H1 (cell line): ENCODE measurements at regions not wholly inside any gene's neighbourhood (a gene's known extent, or its start where the extent isn't known, plus 50 kb on each side); places are given as distances from the start of the nearest gene placed in this dataset.
A peak's percentile ranks its signal among the peaks of the same experiment; 100 is the strongest.

ENCODE experiments used
- CTCF ChIA-PET: fragments of 300-600 bp; sonication (Branson Sonifier 250); formaldehyde crosslinking; loops from one replicate; lab custom pipeline; 2021; ENCODE audit not compliant: partially characterized antibody; lab: Charles Lee
- POLR2A ChIA-PET: fragments of 300-600 bp; sonication (Branson Sonifier 250); formaldehyde crosslinking; loops from one replicate; lab custom pipeline; 2021; ENCODE audit warnings: inconsistent platforms; ENCODE audit not compliant: partially characterized antibody; lab: Charles Lee
- DNase-seq, 2 experiments: peaks; one replicate each; pipeline versions ENCODE4 v3.0.0 to v3.0.0-alpha.2; 2010 to 2022; ENCODE audit warnings: low spot score in 2 of 2, low read depth in 1 of 2, mixed read lengths in 1 of 2
- FAIRE-seq: peaks from 2 replicates; lab custom pipeline; 2011; peaks lifted over from hg19 to GRCh38; lab: Jason Lieb, UNC
- H2AFZ ChIP-seq: 2 replicates; pipeline ENCODE4 v1.8.1; 2012; ENCODE audit warnings: low read length, inconsistent platforms
- H2AK5ac ChIP-seq: 2 replicates; pipeline ENCODE4 v1.6.1; 2013; ENCODE audit warnings: low read depth, low read length
- H2BK120ac ChIP-seq: replicated peaks from 2 replicates; pipeline ENCODE3; 2013; ENCODE audit warnings: low read depth, low read length, inconsistent platforms
- H2BK12ac ChIP-seq: 2 replicates; pipeline ENCODE4 v1.6.1; 2013; ENCODE audit warnings: low read depth, low read length
- H2BK15ac ChIP-seq: 2 replicates; pipeline ENCODE4 v1.6.1; 2013; ENCODE audit warnings: low read length
- H2BK20ac ChIP-seq: 2 replicates; pipeline ENCODE4 v1.6.1; 2013; ENCODE audit warnings: low read length
- H2BK5ac ChIP-seq: 2 replicates; pipeline ENCODE4 v1.6.1; 2013; ENCODE audit warnings: low read depth, low read length
- H3K14ac ChIP-seq: 2 replicates; pipeline ENCODE4 v1.6.1; 2013; ENCODE audit warnings: inconsistent platforms; ENCODE audit not compliant: insufficient read length
- H3K18ac ChIP-seq: 2 replicates; pipeline ENCODE4 v1.6.1; 2013; ENCODE audit warnings: low read length; ENCODE audit errors: extremely low read depth
- H3K23ac ChIP-seq: 2 replicates; pipeline ENCODE4 v1.6.1; 2013; ENCODE audit warnings: inconsistent platforms; ENCODE audit not compliant: insufficient read length
- H3K23me2 ChIP-seq: 2 replicates; pipeline ENCODE4 v1.6.1; 2013; ENCODE audit warnings: low read depth, low read length
- H3K27ac ChIP-seq: 2 replicates; pipeline ENCODE4 v1.6.1; 2011; ENCODE audit warnings: low read depth, low read length, inconsistent platforms
- H3K27me3 ChIP-seq, 4 experiments: replicated peaks in 1 of 4; 1 replicate in 1 of 4; 2 replicates in 3 of 4; pipeline versions ENCODE4 v1.6.1 to v1.8.1; 2011 to 2013; ENCODE audit warnings: low read length in 3 of 4, mild to moderate bottlenecking in 3 of 4, inconsistent platforms in 2 of 4, mixed read lengths in 2 of 4, moderate library complexity in 1 of 4; ENCODE audit not compliant: control insufficient read depth in 3 of 4, insufficient read depth in 3 of 4; ENCODE audit errors: extremely low read depth in 1 of 4
- H3K36me3 ChIP-seq, 4 experiments: 2 replicates each; pipeline versions ENCODE4 v1.6.1 to v1.8.1; 2011 to 2013; ENCODE audit warnings: mild to moderate bottlenecking in 4 of 4, low read length in 3 of 4, moderate library complexity in 2 of 4, control low read depth in 1 of 4, inconsistent platforms in 1 of 4; ENCODE audit not compliant: insufficient read depth in 4 of 4, control insufficient read depth in 2 of 4
- H3K4ac ChIP-seq: replicated peaks from 2 replicates; pipeline ENCODE3; 2013; ENCODE audit warnings: low read length, low read depth, mixed read lengths, inconsistent platforms; ENCODE audit not compliant: insufficient read length
- H3K4me1 ChIP-seq, 4 experiments: replicated peaks in 1 of 4; 1 replicate in 1 of 4; 2 replicates in 3 of 4; pipeline versions ENCODE4 v1.6.1 to v1.8.1; 2011 to 2013; ENCODE audit warnings: low read length in 3 of 4, inconsistent platforms in 2 of 4, mixed read lengths in 1 of 4; ENCODE audit not compliant: insufficient read depth in 4 of 4, control insufficient read depth in 3 of 4
- H3K4me2 ChIP-seq, 2 experiments: 2 replicates each; pipeline versions ENCODE4 v1.6.1 to v1.8.1; 2011 to 2013; ENCODE audit warnings: low read depth in 2 of 2, low read length in 2 of 2, control low read depth in 1 of 2, inconsistent platforms in 1 of 2, mild to moderate bottlenecking in 1 of 2; ENCODE audit not compliant: insufficient read depth in 1 of 2
- H3K4me3 ChIP-seq, 4 experiments: fragments of 200-600, 300-600 bp in 1 of 4; sonication (generic), shearing (Covaris generic), sonication (Bioruptor Twin) in 1 of 4; 2 replicates each; pipeline versions ENCODE4 v1.5.1 to v1.8.1; 2011 to 2016; ENCODE audit warnings: low read length in 4 of 4, low read depth in 3 of 4, control low read depth in 2 of 4, inconsistent platforms in 2 of 4, mild to moderate bottlenecking in 2 of 4, mixed read lengths in 1 of 4, moderate library complexity in 1 of 4; ENCODE audit not compliant: insufficient read depth in 2 of 4; ENCODE audit errors: extremely low read depth in 1 of 4
- H3K56ac ChIP-seq: replicated peaks from 2 replicates; pipeline ENCODE3; 2013; ENCODE audit warnings: low read depth, mild to moderate bottlenecking, mixed read lengths, low read length, inconsistent platforms; ENCODE audit not compliant: insufficient read length
- H3K79me1 ChIP-seq: 2 replicates; pipeline ENCODE4 v1.6.1; 2013; ENCODE audit warnings: low read depth, low read length, control low read depth
- H3K79me2 ChIP-seq, 2 experiments: 2 replicates each; pipeline versions ENCODE4 v1.6.1 to v1.8.1; 2012 to 2013; ENCODE audit warnings: low read length in 2 of 2, mild to moderate bottlenecking in 2 of 2, inconsistent platforms in 1 of 2; ENCODE audit not compliant: insufficient read depth in 2 of 2, control insufficient read depth in 1 of 2
- H3K9ac ChIP-seq, 4 experiments: replicated peaks in 1 of 4; 1 replicate in 1 of 4; 2 replicates in 3 of 4; pipeline versions ENCODE4 v1.6.1 to v1.8.1; 2011 to 2013; ENCODE audit warnings: low read depth in 3 of 4, low read length in 3 of 4, control low read depth in 2 of 4, mild to moderate bottlenecking in 2 of 4, moderate library complexity in 2 of 4, inconsistent platforms in 1 of 4; ENCODE audit errors: extremely low read depth in 1 of 4
- H3K9me3 ChIP-seq, 2 experiments: 2 replicates each; pipeline versions ENCODE4 v1.6.1 to v1.8.1; 2012 to 2013; ENCODE audit warnings: mild to moderate bottlenecking in 2 of 2, moderate library complexity in 2 of 2, control low read depth in 1 of 2, inconsistent platforms in 1 of 2, low read depth in 1 of 2, low read length in 1 of 2, mixed read lengths in 1 of 2; ENCODE audit not compliant: insufficient read depth in 2 of 2
- H4K20me1 ChIP-seq, 2 experiments: replicated peaks in 1 of 2; 2 replicates each; pipeline versions ENCODE3 to v1.8.1; 2011 to 2013; ENCODE audit warnings: inconsistent platforms in 2 of 2, low read length in 2 of 2, mild to moderate bottlenecking in 1 of 2; ENCODE audit not compliant: insufficient read depth in 2 of 2, control insufficient read depth in 1 of 2
- H4K5ac ChIP-seq: 2 replicates; pipeline ENCODE4 v1.6.1; 2013; ENCODE audit warnings: low read length, low read depth, mixed read lengths, inconsistent platforms; ENCODE audit not compliant: insufficient read length
- H4K8ac ChIP-seq: 2 replicates; pipeline ENCODE4 v1.8.0; 2013; ENCODE audit warnings: mild to moderate bottlenecking, moderate library complexity, low read length, inconsistent platforms; ENCODE audit not compliant: insufficient read depth; ENCODE audit errors: extremely low read depth
- H4K91ac ChIP-seq: replicated peaks from 2 replicates; pipeline ENCODE3; 2013; ENCODE audit warnings: low read length, mixed read lengths, inconsistent platforms; ENCODE audit not compliant: insufficient read length
- ASH2L ChIP-seq: fragments of 200-600, 300-600 bp; sonication (generic); IDR thresholded peaks from one replicate; pipeline ENCODE4 v1.7.1; 2017; ENCODE audit warnings: low read length
- BCL11A ChIP-seq, 2 experiments: IDR thresholded peaks; one replicate each; pipeline ENCODE4 v1.6.1; 2011; ENCODE audit warnings: low read depth in 2 of 2, low read length in 2 of 2, mild to moderate bottlenecking in 2 of 2
- CTBP2 ChIP-seq: IDR thresholded peaks from 2 replicates; pipeline ENCODE4 v1.7.0; 2011; ENCODE audit warnings: borderline replicate concordance, mild to moderate bottlenecking, moderate library complexity, mixed read lengths, low read length; ENCODE audit not compliant: insufficient read depth, insufficient read length
- JUN ChIP-seq: IDR thresholded peaks from 2 replicates; pipeline ENCODE4 v1.6.1; 2011; ENCODE audit warnings: low read depth, mild to moderate bottlenecking, improper control_type of control experiment, low read length
- KDM1A ChIP-seq: fragments of 200-600, 300-600 bp; sonication (generic); IDR thresholded peaks from 2 replicates; pipeline ENCODE4 v1.7.1; 2016; ENCODE audit warnings: mild to moderate bottlenecking, low read length, borderline replicate concordance
- MAFK ChIP-seq: IDR thresholded peaks from 2 replicates; pipeline ENCODE4 v1.6.1; 2012; ENCODE audit warnings: low read depth, mild to moderate bottlenecking, improper control_type of control experiment, low read length
- POLR2A ChIP-seq, 2 experiments: IDR thresholded peaks; 1 replicate in 1 of 2; 2 replicates in 1 of 2; pipeline ENCODE4 v1.6.1; 2011; ENCODE audit warnings: low read depth in 2 of 2, low read length in 2 of 2, mild to moderate bottlenecking in 2 of 2; ENCODE audit errors: control extremely low read depth in 1 of 2
- POU5F1 ChIP-seq: IDR thresholded peaks from 2 replicates; pipeline ENCODE4 v1.6.1; 2011; ENCODE audit warnings: low read depth, mild to moderate bottlenecking, low read length, moderate library complexity
- SIN3A ChIP-seq, 2 experiments: IDR thresholded peaks in 1 of 2; conservative IDR thresholded peaks in 1 of 2; 2 replicates each; pipeline ENCODE4 v1.6.1; 2011 to 2012; ENCODE audit warnings: low read length in 2 of 2, improper control_type of control experiment in 1 of 2, low read depth in 1 of 2, mild to moderate bottlenecking in 1 of 2
- SIX5 ChIP-seq: IDR thresholded peaks from 2 replicates; pipeline ENCODE4 v1.6.1; 2011; ENCODE audit warnings: mild to moderate bottlenecking, low read depth, low read length
- SP1 ChIP-seq: IDR thresholded peaks from 2 replicates; pipeline ENCODE4 v1.6.1; 2011; ENCODE audit warnings: low read depth, low read length
- SUZ12 ChIP-seq: fragments of 200-600 bp; sonication (generic); IDR thresholded peaks from 2 replicates; pipeline ENCODE4 v1.6.1; 2012; ENCODE audit warnings: mild to moderate bottlenecking, inconsistent platforms, low read length, moderate library complexity, mixed read lengths
- WGBS, 2 experiments: shearing (Covaris generic) in 1 of 2; methylation state at CpG; one replicate each; pipeline versions ENCODE4 v1.1.6 to v1.1.7; 2013 to 2015; ENCODE audit warnings: low lambda C conversion rate in 2 of 2, mixed read lengths in 2 of 2, inconsistent platforms in 1 of 2, low coverage in 1 of 2, missing lambda C conversion rate in 1 of 2; ENCODE audit not compliant: insufficient replicate concordance in 2 of 2, insufficient coverage in 1 of 2, insufficient read length in 1 of 2; ENCODE audit errors: extremely low coverage in 1 of 2, missing lambda C conversion rate in 1 of 2; 5-methylcytosine and 5-hydroxymethylcytosine counted together

- POLR2A ChIA-PET: interaction anchor here (0.8 to 1.4 kb wide), 2 partner anchors 14 to 86 kb away, joined by 3 to 4 read pairs; no protein-coding TSS in a partner anchor
- H4K5ac ChIP-seq: no peak overlapping the region
- CTCF ChIA-PET: interaction anchor here (0.7 to 1.8 kb wide), 4 partner anchors 14 to 85 kb away, joined by 3 to 4 read pairs (median 3); no protein-coding TSS in a partner anchor
- TF ChIP-seq POU5F1 (no peak), SUZ12 (no peak), SIX5 (no peak), SIN3A (conservative IDR thresholded peaks at IDR 0.05 in 1 of 2, IDR thresholded peaks at IDR 0.05 in 1 of 2; ENCODE audit: low read depth in 1 of 2, low read length in 2 of 2) (no peak), POLR2A (IDR thresholded peaks at IDR 0.05; ENCODE audit: control extremely low read depth in 1 of 2, low read depth in 2 of 2, low read length in 2 of 2) (no peak), KDM1A (no peak), CTBP2 (no peak), ASH2L (no peak), MAFK (no peak), JUN (no peak), SP1 (no peak), BCL11A (IDR thresholded peaks at IDR 0.05; ENCODE audit: low read depth in 2 of 2, low read length in 2 of 2) (no peak)
These were observed 54.8 kb upstream of the KCNG1 start for GRCh38 chr20:51077686-51078060.

More at GRCh38 chr20:51077686-51078060, 54.8 kb upstream of the KCNG1 start:
- Histone ChIP-seq H3K4me3 (no peak overlapping the region), H2BK12ac (no peak overlapping the region), H3K14ac (no peak overlapping the region), H2AFZ (peak overlapping the region; percentile 78), H3K27ac (no peak overlapping the region), H3K79me2 (no peaks in the 10 kb centered on the region), H4K91ac (no peak overlapping the region), H2BK20ac (no peak overlapping the region), H3K9me3 (no peaks in the 10 kb centered on the region), H4K20me1 (no peaks in the 10 kb centered on the region), H2BK5ac (no peak overlapping the region), H2BK15ac (no peak overlapping the region), H3K23me2 (no peaks in the 10 kb centered on the region), H3K79me1 (no peaks in the 10 kb centered on the region), H3K4ac (no peak overlapping the region), H3K9ac (no peak overlapping the region), H2BK120ac (no peak overlapping the region), H3K36me3 (no peaks in the 10 kb centered on the region), H3K56ac (no peak overlapping the region), H3K23ac (no peak overlapping the region), H3K18ac (no peak overlapping the region), H3K4me1 (peaks cover 0 to 2% (median 0%) of the 10 kb centered on the region in 4 experiments; a peak in 1 of 7 replicates), H2AK5ac (no peak overlapping the region), H3K27me3 (no peaks in the 10 kb centered on the region), H3K4me2 (no peak overlapping the region), H4K8ac (no peak overlapping the region)
- DNase-seq (no peak), FAIRE-seq (no peak)
- WGBS, 2 experiments: 75% methylated on average over 8 of the region's 8 CpGs; no CpG with 5 or more reads in 1 of the 2 experiments
